Gastrocnemius medialis (tissue), 4 donors: ENCODE measurements at regions not wholly inside any gene's neighbourhood (a gene's known extent, or its start where the extent isn't known, plus 50 kb on each side); places are given as distances from the start of the nearest gene placed in this dataset.

ENCODE experiments used
- POLR2A ChIP-seq, 2 donors: fragments of 450-650 bp; IDR thresholded peaks; one replicate each; pipeline ENCODE4 v1.6.1; 2017; ENCODE audit warnings: antibody characterized with exemption in 2 of 2, mild to moderate bottlenecking in 2 of 2, moderate library complexity in 2 of 2
- TF ChIP-seq, protein P1 (sequence below), 5 experiments: fragments of 450-650 bp in 3 of 5; fragments of 200-600 bp in 2 of 5; sonication (generic) in 2 of 5; IDR thresholded peaks in 4 of 5; conservative IDR thresholded peaks in 1 of 5; 1 replicate in 4 of 5; 2 replicates in 1 of 5; pipeline ENCODE4 v1.5.1; 2016 to 2019; ENCODE audit warnings: antibody characterized with exemption in 5 of 5, mild to moderate bottlenecking in 3 of 5, moderate library complexity in 3 of 5

DNA sequence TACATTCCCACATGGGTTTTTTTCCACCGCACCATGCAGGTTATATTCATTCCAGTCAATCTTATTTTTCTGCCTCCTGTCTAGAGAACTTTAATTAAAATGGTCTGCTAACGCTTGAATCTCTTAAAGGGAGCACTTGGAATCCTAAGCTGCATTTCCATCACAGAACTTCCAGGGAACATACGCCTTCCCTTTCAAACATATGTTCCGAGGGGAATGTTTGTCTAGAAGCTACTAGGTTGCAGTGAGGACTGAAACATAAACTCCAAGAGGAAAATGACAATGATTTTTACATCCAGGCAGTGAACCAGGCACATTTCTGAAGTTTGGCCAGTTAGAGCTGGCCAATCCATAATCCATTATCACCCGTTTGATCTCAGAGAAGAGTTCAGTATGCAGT is 375.5 kb upstream of the NRP1 start:
- TF ChIP-seq, protein P1, sequence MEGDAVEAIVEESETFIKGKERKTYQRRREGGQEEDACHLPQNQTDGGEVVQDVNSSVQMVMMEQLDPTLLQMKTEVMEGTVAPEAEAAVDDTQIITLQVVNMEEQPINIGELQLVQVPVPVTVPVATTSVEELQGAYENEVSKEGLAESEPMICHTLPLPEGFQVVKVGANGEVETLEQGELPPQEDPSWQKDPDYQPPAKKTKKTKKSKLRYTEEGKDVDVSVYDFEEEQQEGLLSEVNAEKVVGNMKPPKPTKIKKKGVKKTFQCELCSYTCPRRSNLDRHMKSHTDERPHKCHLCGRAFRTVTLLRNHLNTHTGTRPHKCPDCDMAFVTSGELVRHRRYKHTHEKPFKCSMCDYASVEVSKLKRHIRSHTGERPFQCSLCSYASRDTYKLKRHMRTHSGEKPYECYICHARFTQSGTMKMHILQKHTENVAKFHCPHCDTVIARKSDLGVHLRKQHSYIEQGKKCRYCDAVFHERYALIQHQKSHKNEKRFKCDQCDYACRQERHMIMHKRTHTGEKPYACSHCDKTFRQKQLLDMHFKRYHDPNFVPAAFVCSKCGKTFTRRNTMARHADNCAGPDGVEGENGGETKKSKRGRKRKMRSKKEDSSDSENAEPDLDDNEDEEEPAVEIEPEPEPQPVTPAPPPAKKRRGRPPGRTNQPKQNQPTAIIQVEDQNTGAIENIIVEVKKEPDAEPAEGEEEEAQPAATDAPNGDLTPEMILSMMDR (IDR thresholded peaks at IDR 0.05 in 4 of 5, conservative IDR thresholded peaks at IDR 0.05 in 1 of 5): no peak
- TF ChIP-seq POLR2A (IDR thresholded peaks at IDR 0.05): no peak
